Fibroblast of skin of right biceps (primary cell): ENCODE measurements at regions not wholly inside any gene's neighbourhood (a gene's known extent, or its start where the extent isn't known, plus 50 kb on each side); places are given as distances from the start of the nearest gene placed in this dataset.

Source experiments
- DNase-seq: peaks from one replicate; pipeline ENCODE4 v3.0.0-alpha.2; 2013

DNA sequence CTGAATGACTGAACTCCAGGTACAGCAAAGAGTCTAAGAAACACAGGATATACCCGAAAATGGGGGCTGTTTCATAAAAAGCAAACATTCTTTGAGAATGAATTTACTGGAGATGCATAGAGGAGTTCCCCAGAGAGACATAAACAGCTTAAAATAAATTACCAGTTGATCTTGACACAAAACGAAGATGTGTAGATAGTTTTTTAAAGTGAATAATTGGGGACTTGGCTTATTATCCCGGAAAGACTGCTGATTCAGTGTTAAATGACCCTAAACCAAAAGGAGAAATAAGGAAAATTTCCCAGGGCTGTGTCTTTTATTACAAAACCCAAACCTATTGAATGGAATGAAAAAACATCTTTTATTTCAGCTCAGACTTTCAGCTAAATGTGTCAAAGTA, 1052.8 kb upstream of the TMEM132C start:
- DNase-seq, result peak; percentile 60

DNA sequence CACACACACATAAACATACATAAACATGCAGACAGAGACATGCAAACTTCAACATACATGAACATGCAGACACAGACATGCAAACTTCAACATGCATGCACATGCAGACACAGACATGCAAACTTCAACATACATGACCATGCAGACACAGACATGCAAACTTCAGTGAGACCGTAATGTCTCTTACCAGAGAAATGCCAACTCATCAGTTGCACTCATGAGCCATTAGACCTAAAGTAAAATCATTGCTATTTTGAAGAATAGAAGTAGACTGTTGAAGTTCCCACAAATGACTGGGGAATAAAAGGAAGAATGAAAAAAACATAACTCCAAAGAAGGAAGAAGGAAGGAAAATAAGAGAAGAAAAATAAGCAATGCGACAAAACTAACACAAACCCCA, 1044.0 kb upstream of the TMEM132C start:
- DNase-seq, result no peak

GRCh38 chr12:127223731-127224130, 1043.2 kb upstream of the TMEM132C start:
- no peak for DNase-seq

DNA sequence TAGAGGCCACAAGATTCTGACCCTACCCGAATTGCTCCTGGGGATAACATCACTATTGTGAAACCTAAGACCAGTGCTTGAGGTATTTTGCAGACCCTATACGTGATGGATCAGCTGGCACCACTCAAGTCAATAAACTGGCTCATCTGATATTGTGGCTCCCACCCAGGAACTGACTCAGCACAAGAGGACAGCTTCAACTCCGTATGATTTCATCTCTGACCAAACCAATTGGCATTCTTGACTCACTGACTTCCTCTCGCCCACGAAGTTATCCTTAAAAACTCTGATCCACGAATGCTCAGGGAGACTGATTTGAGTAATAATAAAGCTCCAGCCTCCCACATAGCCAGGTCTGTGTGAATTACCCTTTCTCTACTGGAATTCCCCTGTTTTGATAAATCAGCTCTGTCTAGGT, 1036.1 kb upstream of the TMEM132C start:
- DNase-seq, result peak; percentile 98

- DNase-seq, result no peak
These were observed 1035.6 kb upstream of the TMEM132C start for GRCh38 chr12:127231371-127231770.

GRCh38 chr12:127233016-127233415, 1034.0 kb upstream of the TMEM132C start:
- no peak for DNase-seq

DNA sequence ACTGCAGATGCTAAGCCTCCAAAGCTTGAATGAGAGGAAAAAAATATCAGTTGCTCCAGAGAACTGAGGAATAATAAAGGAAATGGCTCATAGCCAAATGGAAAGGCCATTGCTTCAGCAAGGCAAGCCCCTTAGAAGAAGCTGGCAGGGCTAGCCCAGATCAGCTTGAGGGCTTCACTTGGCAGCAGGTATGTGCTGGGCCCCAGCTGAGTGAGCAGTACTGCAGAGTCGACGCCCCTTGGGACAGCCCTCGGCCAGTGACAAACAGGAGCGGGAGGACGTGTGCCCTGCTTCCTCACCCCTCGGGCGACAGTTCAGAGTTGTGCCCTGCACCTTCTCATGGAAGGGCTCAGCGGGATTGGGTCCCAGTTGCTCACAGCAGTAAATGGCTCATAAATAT, 1031.2 kb upstream of the TMEM132C start:
- DNase-seq, result no peak

GRCh38 chr12:127236491-127236890, 1030.5 kb upstream of the TMEM132C start:
- no peak for DNase-seq

GRCh38 chr12:127237151-127237550, 1029.8 kb upstream of the TMEM132C start:
- DNase-seq, result no peak

DNA sequence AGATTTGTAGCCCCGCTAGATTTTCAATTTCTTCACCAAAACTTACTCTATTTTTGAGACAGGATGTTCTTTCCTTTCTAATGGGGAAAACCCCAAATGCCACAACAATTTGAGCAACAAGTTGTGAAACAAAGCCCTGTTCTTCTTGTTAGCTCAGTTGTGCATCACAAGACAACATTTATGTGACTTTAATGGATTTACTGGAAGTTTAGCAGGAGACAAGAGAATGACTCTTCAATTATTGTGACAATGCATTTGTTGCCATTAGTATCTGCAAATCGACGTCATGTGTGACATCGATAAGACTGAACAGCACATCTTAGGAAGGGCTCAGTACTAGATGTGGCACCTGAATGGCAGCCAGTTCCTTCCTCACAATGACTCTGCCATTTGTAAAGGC, 1028.9 kb upstream of the TMEM132C start:
- no peak for DNase-seq

GRCh38 chr12:127239781-127240180, 1027.2 kb upstream of the TMEM132C start:
- no peak for DNase-seq

DNA sequence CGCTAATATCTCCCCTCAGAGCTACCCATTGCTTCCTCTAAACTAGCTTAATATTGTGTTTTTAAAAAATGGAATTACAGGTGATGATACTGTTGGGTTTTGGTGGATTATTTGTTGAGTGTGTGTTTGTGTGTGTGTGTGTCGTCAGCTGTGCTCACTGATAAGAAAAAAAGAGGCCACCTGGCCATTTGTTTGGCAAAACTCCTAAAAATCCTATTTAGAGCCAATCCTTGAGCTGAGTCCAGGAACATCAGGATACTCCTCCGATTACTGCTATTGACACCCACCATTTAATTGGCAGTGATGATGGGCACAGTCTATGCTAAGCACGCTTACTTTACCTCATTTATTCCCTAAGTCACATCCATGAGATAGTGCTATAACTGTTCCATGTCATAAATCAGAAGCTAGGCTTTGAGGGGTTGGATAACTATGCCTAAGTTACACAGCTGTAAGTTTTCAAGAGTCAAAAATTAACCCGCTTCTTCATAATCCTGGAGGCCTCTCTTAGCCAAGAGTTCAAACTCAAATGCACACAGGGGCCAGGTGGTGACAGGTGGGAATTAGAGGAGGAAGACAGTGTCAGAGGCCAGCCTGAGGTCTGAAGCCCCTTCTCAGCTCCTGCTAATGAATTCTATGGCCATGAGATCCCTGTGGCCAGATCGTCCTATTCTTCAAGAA, 1026.6 kb upstream of the TMEM132C start:
- no peak for DNase-seq

- peak; percentile 41 for DNase-seq
These were observed 1025.7 kb upstream of the TMEM132C start for GRCh38 chr12:127241072-127241817.

GRCh38 chr12:127245009-127245408, 1022.0 kb upstream of the TMEM132C start:
- DNase-seq, result peak; percentile 29

DNA sequence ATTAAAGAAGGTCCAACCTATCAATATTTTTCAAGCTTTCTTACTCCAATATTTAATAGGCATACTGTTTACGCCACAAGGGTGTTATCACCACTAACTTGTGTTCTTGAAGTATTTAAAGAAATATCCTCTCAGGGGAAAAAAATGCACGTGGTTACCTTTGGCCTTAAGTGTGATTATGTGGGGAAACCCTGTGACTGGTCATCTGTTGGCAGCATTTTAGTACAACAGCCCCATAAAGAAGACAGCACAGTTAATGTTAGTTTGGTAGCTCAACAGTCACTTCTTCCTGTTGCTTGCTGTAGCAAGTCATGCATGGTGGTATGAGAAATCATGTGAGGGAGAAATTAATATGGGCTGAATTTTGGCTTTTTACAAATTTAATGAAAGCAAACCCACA, 1021.5 kb upstream of the TMEM132C start:
- peak; percentile 51 for DNase-seq

DNA sequence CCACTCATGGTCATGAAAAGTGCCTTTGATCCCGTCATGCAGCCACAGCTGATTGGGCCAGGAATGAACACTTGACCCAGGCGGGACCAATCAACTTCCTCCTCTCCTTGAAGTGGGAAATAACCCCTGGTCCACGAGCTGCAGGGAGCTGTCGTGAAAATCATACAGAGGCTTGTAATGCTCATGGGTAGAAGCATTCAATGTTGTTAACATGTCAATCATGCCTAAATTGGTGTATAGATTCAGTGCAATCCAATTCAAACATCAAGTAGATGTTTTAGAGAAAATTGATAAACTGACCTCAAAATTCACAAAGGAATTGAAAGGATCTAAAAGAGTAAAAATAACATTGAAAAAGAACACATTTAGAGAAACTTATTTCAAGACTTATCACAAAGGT, 1019.0 kb upstream of the TMEM132C start:
- no peak for DNase-seq

DNA sequence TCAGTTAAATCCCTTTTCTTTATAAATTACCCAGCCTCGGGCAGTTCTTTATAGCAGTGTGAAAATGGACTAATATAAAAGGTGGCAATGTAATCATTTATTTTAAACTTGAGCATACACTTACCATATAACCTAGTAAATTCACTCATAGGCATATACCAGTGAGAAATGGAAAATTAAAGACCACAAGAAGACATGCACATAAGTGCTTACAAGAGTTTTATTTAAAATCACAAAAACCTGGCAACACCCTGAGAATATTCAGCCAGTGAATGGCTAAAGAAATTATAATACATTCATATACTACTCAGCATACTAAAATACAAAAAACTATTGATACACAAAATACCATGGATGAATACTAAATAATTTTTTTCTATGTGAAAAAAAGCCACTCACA, 1017.5 kb upstream of the TMEM132C start:
- DNase-seq, result no peak

GRCh38 chr12:127253797-127254327, 1013.1 kb upstream of the TMEM132C start:
- DNase-seq, result no peak

GRCh38 chr12:127254420-127254955, 1012.5 kb upstream of the TMEM132C start:
- DNase-seq, result no peak

DNA sequence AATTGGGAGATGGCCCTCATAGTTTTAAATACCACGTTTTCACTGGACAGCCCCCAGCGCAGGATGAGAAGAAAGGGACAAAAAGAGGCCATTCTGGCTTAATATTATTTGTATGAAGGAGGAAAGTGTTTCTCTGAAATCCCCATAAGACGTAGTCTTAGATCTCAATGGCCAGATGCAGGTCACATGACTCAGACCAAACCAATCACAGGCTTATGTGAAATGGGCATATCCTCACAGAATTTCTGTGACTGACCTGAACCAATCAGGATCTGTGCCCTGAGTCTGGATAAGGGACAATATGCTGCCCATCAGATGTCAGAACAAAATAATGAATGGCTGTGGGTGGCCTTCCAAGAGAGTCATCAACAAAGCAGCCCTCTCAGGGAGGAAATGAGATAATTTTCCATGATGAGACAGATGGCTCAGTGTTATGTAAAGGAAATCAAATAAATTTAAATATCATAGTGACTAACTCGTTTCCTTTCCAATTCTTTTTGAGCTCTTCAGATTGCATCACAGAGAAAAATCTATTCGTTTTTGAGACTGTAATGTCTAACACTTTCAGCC, 1009.5 kb upstream of the TMEM132C start:
- DNase-seq, result peak; percentile 70

- DNase-seq, result peak; percentile 91
These were observed 1006.4 kb upstream of the TMEM132C start for GRCh38 chr12:127260531-127260930.

- DNase-seq, result peak; percentile 81
These were observed 1006.0 kb upstream of the TMEM132C start for GRCh38 chr12:127260999-127261398.

DNA sequence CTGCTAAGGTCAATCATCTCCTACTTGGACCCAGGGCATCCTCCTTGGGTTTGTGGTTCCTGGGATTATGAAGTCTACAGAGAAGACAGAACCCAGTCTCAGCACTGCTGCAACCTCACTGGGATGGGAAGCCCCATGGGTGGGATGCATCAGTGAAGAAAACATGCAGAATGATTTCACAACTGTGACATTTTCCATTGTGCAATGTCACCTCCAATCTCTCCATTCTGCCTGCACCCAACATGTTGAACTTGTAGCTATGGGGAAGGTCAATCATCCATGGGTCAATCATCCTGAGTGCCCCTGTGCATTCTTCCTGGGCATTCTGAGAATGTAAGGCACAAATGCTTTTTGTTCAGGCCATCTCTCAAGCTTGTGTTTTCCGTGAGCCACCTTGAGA, 1004.4 kb upstream of the TMEM132C start:
- no peak for DNase-seq

- DNase-seq, result peak; percentile 45
These were observed 1003.3 kb upstream of the TMEM132C start for GRCh38 chr12:127263621-127264020.
